ENCODE measurements at regions not wholly inside any gene's neighbourhood (a gene's known extent, or its start where the extent isn't known, plus 50 kb on each side); places are given as distances from the start of the nearest gene placed in this dataset.
A peak's percentile ranks its signal among the peaks of the same experiment; 100 is the strongest.
"Not testable (repeated sequence)": the region's sequence is repeated elsewhere in the genome, so short reads cannot be mapped to it uniquely, and the experiment has no call there.

GRCh38 chr12:9387450-9387849 is 179.3 kb upstream of the PZP start:
- H3K4me3 ChIP-seq (ENCODE audit: insufficient read depth, low read depth, low read length), result no peak overlapping the region
- no peaks in the 10 kb centered on the region for H3K36me3 ChIP-seq (replicated peaks; ENCODE audit: control insufficient read depth, insufficient read depth, low read length)
- DNase-seq, result no peak
- no peaks in the 10 kb centered on the region for H3K27me3 ChIP-seq (ENCODE audit: control insufficient read depth, insufficient read depth, low read length)

GRCh38 chr12:9383585-9383984 is 175.4 kb upstream of the PZP start:
- no peak overlapping the region for H3K4me3 ChIP-seq (ENCODE audit: insufficient read depth, low read depth, low read length)
- no peaks in the 10 kb centered on the region for H3K36me3 ChIP-seq (replicated peaks; ENCODE audit: control insufficient read depth, insufficient read depth, low read length)
- H3K27me3 ChIP-seq (ENCODE audit: control insufficient read depth, insufficient read depth, low read length), result no peaks in the 10 kb centered on the region
- DNase-seq, result no peak

- Histone ChIP-seq H3K36me3 (replicated peaks; ENCODE audit: control insufficient read depth, insufficient read depth, low read length) (no peaks in the 10 kb centered on the region), H3K27me3 (ENCODE audit: control insufficient read depth, insufficient read depth, low read length) (no peaks in the 10 kb centered on the region), H3K4me3 (ENCODE audit: insufficient read depth, low read depth, low read length) (no peak overlapping the region)
- no peak for DNase-seq
These were observed 173.4 kb upstream of the PZP start for GRCh38 chr12:9381619-9382018.

DNA sequence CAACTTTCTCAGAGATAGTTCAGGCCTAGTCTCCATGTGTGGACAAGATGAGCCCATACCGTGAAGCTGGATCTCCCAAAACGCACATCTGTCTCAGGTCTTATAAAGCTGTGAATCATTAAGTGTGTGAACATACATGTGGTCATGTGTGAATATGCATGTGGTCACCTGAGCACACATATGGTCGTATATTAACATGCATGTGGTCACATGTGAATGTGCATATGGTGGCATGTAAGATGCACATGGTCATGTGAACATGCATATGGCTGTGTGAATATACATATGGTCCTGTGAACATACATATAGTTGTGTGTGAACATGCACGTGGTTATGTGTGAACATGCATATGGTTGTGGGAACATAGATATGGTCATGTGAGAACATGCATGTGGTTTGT is 172.5 kb upstream of the PZP start:
- no peaks in the 10 kb centered on the region for H3K36me3 ChIP-seq (replicated peaks; ENCODE audit: control insufficient read depth, insufficient read depth, low read length)
- no peak overlapping the region for H3K4me3 ChIP-seq (ENCODE audit: insufficient read depth, low read depth, low read length)
- H3K27me3 ChIP-seq (ENCODE audit: control insufficient read depth, insufficient read depth, low read length), result no peaks in the 10 kb centered on the region
- no peak for DNase-seq

GRCh38 chr12:9379023-9379742 is 171.0 kb upstream of the PZP start:
- H3K27me3 ChIP-seq (ENCODE audit: control insufficient read depth, insufficient read depth, low read length), result no peaks in the 10 kb centered on the region
- H3K4me3 ChIP-seq (ENCODE audit: insufficient read depth, low read depth, low read length), result no peak overlapping the region
- DNase-seq, result no peak
- no peaks in the 10 kb centered on the region for H3K36me3 ChIP-seq (replicated peaks; ENCODE audit: control insufficient read depth, insufficient read depth, low read length)

- Histone ChIP-seq H3K4me3 (ENCODE audit: insufficient read depth, low read depth, low read length) (no peak overlapping the region), H3K27me3 (ENCODE audit: control insufficient read depth, insufficient read depth, low read length) (no peaks in the 10 kb centered on the region), H3K36me3 (replicated peaks; ENCODE audit: control insufficient read depth, insufficient read depth, low read length) (no peaks in the 10 kb centered on the region)
- DNase-seq, result peak; percentile 78
These were observed 170.2 kb upstream of the PZP start for GRCh38 chr12:9378430-9378835.

- Histone ChIP-seq H3K36me3 (replicated peaks; ENCODE audit: control insufficient read depth, insufficient read depth, low read length) (no peaks in the 10 kb centered on the region), H3K27me3 (ENCODE audit: control insufficient read depth, insufficient read depth, low read length) (no peaks in the 10 kb centered on the region), H3K4me3 (ENCODE audit: insufficient read depth, low read depth, low read length) (no peak overlapping the region)
- no peak for DNase-seq
These were observed 164.0 kb upstream of the PZP start for GRCh38 chr12:9372202-9372601.

GRCh38 chr12:9367828-9368227 is 159.6 kb upstream of the PZP start:
- no peak overlapping the region for H3K4me3 ChIP-seq (ENCODE audit: insufficient read depth, low read depth, low read length)
- no peak for DNase-seq
- no peaks in the 10 kb centered on the region for H3K36me3 ChIP-seq (replicated peaks; ENCODE audit: control insufficient read depth, insufficient read depth, low read length)
- H3K27me3 ChIP-seq (ENCODE audit: control insufficient read depth, insufficient read depth, low read length), result no peaks in the 10 kb centered on the region

DNA sequence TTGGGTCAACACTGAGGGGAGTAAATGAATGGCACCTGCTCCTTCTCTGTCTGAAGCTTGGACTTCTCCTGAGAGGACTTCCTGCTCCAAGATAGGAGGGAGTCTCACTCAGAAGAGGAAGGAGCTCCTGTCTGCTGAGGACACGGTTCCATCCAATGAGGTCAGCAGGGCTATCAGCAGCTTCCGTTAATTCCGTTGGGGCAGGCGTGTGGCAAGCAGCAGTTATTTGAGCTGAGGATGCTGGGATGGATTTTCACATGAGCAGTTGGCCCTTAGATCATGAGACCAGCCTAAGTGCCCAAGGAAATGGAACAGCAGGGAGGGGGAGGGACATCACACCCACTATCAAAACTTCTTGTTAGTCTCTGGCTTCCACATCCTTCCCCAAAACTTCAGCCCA is 159.0 kb upstream of the PZP start:
- DNase-seq, result no peak
- Histone ChIP-seq H3K4me3 (ENCODE audit: insufficient read depth, low read depth, low read length) (no peak overlapping the region), H3K36me3 (replicated peaks; ENCODE audit: control insufficient read depth, insufficient read depth, low read length) (no peaks in the 10 kb centered on the region), H3K27me3 (ENCODE audit: control insufficient read depth, insufficient read depth, low read length) (no peaks in the 10 kb centered on the region)

DNA sequence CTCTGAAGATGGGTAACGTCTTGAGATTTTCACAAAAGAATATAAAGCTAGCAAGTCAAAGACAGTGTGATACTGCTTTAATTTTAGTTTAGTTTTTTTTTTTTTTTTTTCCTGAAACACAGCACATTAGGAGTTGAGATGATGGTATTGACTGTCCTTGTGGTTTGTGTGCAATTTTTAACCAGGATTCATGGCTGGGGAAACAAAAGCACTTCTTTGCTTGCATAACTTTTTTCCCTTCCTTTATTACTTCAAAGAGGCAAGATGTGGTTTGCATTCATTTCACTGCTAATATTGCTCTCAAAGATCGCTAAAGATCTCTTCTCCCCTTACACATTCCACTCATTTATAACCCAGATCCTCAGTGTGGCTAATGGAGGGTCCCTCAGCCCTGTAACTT is 157.1 kb upstream of the PZP start:
- no peaks in the 10 kb centered on the region for H3K36me3 ChIP-seq (replicated peaks; ENCODE audit: control insufficient read depth, insufficient read depth, low read length)
- no peak overlapping the region for H3K4me3 ChIP-seq (ENCODE audit: insufficient read depth, low read depth, low read length)
- H3K27me3 ChIP-seq (ENCODE audit: control insufficient read depth, insufficient read depth, low read length), result no peaks in the 10 kb centered on the region
- no peak for DNase-seq

DNA sequence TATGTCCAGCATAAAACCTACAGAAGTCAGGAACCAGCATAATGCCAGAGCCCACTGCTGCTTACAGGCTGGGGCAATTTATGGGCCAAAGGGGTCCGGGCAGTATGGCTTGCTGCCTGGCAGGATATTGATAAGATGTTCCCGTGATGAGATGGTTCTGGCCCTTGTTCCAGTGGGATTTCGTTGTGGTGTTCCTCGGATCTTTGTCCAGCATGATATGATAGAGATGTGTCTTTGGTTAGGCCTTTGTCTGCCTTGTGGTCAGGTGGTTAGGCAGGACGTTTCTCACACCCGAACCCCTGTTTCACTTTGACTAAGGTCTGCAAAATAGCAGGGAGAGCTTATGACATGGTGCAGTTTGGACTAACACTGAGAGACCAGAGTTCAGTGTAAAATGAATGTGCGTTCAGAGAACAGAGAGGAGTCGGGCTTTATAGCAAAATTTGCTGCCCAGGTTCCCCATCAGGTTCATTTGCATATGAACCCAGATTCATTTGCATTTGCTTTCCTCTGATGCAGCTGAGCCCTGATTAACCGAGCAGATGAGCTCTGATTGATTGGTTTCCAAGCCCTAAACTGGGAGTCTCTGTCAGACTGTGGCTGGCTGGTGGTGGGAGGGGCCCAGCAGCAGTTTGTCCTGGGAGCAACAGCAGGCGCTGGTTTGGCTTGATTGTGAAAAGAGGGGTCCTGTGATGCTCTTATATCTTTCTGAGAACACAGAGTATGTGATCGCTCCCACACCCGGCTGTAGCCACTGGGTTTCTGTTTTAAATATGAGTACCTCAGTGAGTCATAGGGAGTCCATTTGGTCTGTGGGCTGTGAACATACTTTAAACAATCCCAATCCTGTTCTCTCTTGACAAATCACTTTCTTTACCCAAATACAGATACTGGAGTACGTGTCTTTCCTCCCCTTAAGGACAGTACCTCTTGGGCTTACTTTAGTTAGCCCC is 156.3 kb upstream of the PZP start:
- Histone ChIP-seq H3K27me3 (ENCODE audit: control insufficient read depth, insufficient read depth, low read length) (no peaks in the 10 kb centered on the region), H3K36me3 (replicated peaks; ENCODE audit: control insufficient read depth, insufficient read depth, low read length) (no peaks in the 10 kb centered on the region), H3K4me3 (ENCODE audit: insufficient read depth, low read depth, low read length) (no peak overlapping the region)
- DNase-seq, result peak; percentile 64

GRCh38 chr12:9363145-9363544 is 154.9 kb upstream of the PZP start:
- no peaks in the 10 kb centered on the region for H3K36me3 ChIP-seq (replicated peaks; ENCODE audit: control insufficient read depth, insufficient read depth, low read length)
- no peak for DNase-seq
- no peaks in the 10 kb centered on the region for H3K27me3 ChIP-seq (ENCODE audit: control insufficient read depth, insufficient read depth, low read length)
- no peak overlapping the region for H3K4me3 ChIP-seq (ENCODE audit: insufficient read depth, low read depth, low read length)

DNA sequence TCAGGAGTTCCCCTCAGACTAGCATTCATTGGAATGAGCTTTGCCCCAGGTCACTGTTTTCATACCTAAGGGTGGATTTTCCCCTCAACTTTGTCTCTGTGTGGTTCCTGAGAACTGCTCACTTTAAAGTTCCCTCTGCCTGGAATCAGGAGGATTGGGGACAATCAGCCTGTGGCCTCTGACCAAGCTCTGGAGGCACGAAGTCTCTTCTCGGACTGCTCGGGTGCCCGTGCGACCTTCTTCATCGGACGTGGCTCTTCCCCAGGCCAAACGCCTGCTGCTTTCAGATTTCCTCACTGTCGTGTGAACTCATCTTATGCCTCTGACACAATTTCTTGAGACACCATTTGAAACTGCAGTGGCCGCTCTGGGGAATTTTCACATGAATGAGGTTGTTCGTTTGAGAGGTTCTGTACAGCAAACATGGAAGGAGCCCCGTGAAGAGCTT is 153.7 kb upstream of the PZP start:
- no peak overlapping the region for H3K4me3 ChIP-seq (ENCODE audit: insufficient read depth, low read depth, low read length)
- no peaks in the 10 kb centered on the region for H3K36me3 ChIP-seq (replicated peaks; ENCODE audit: control insufficient read depth, insufficient read depth, low read length)
- H3K27me3 ChIP-seq (ENCODE audit: control insufficient read depth, insufficient read depth, low read length), result no peaks in the 10 kb centered on the region
- no peak for DNase-seq

- H3K36me3 ChIP-seq (replicated peaks; ENCODE audit: control insufficient read depth, insufficient read depth, low read length); H3K4me3 ChIP-seq (ENCODE audit: insufficient read depth, low read depth, low read length); H3K27me3 ChIP-seq (ENCODE audit: control insufficient read depth, insufficient read depth, low read length); DNase-seq: not testable (repeated sequence)
These were observed 146.0 kb upstream of the PZP start for GRCh38 chr12:9354009-9354754.
